GM23338 (cell line): ENCODE measurements at regions not wholly inside any gene's neighbourhood (a gene's known extent, or its start where the extent isn't known, plus 50 kb on each side); places are given as distances from the start of the nearest gene placed in this dataset.

Source experiments
- ATAC-seq: fragments of 200-7000 bp; cut with Tn5 transposase; 3 replicates; pipeline ENCODE4 v1.9.1; 2020
- DNase-seq: peaks from one replicate; pipeline ENCODE4 v3.0.0-alpha.2; 2015; ENCODE audit warnings: low spot score
- H2AFZ ChIP-seq: fragments of 200-600 bp; sonication (generic); 2 replicates; pipeline ENCODE4 v1.8.0; 2016; ENCODE audit warnings: antibody characterized with exemption, mild to moderate bottlenecking, moderate library complexity
- H3F3A ChIP-seq: fragments of 200-600 bp; sonication (generic); replicated peaks from 2 replicates; pipeline ENCODE4 v1.8.0; 2017; ENCODE audit warnings: antibody characterized with exemption, mixed run types, low read depth
- H3K27ac ChIP-seq: fragments of 200-600 bp; sonication (generic); 2 replicates; pipeline ENCODE4 v1.6.1; 2016; ENCODE audit warnings: low read depth
- H3K27me3 ChIP-seq: fragments of 200-600 bp; sonication (generic); 2 replicates; pipeline ENCODE4 v1.8.0; 2016; ENCODE audit warnings: mild to moderate bottlenecking, mixed run types, moderate library complexity; ENCODE audit not compliant: insufficient read depth
- H3K36me3 ChIP-seq: fragments of 200-600 bp; sonication (generic); 2 replicates; pipeline ENCODE4 v1.8.0; 2016; ENCODE audit warnings: mild to moderate bottlenecking; ENCODE audit not compliant: insufficient read depth
- H3K4me1 ChIP-seq: fragments of 200-600 bp; sonication (generic); 2 replicates; pipeline ENCODE4 v1.8.0; 2016; ENCODE audit warnings: mild to moderate bottlenecking, moderate library complexity; ENCODE audit not compliant: insufficient read depth
- H3K4me2 ChIP-seq: fragments of 200-600 bp; sonication (generic); 2 replicates; pipeline ENCODE4 v1.7.1; 2017; ENCODE audit warnings: mixed run types
- H3K4me3 ChIP-seq: fragments of 200-600 bp; sonication (generic); 2 replicates; pipeline ENCODE4 v1.6.1; 2016; ENCODE audit warnings: mixed run types
- H3K79me2 ChIP-seq: fragments of 200-600 bp; sonication (generic); replicated peaks from 2 replicates; pipeline ENCODE4 v1.8.0; 2017; ENCODE audit warnings: mild to moderate bottlenecking; ENCODE audit not compliant: insufficient read depth
- H3K9me2 ChIP-seq: fragments of 200-600 bp; sonication (generic); 2 replicates; pipeline ENCODE4 v1.8.0; 2017; ENCODE audit not compliant: insufficient read depth
- H4K20me1 ChIP-seq: fragments of 200-600 bp; sonication (generic); replicated peaks from 2 replicates; pipeline ENCODE4 v1.8.0; 2017; ENCODE audit warnings: mild to moderate bottlenecking; ENCODE audit not compliant: insufficient read depth
- H3K27ac Mint-ChIP-seq: 2 replicates; pipeline ENCODE4 v1.8.0; 2020; ENCODE audit warnings: inconsistent platforms, mild to moderate bottlenecking, moderate library complexity, mixed read lengths
- H3K27me3 Mint-ChIP-seq: 3 replicates; pipeline ENCODE4 v1.8.0; 2022; ENCODE audit warnings: low read depth, mild to moderate bottlenecking, moderate library complexity, mixed read lengths, inconsistent platforms; ENCODE audit not compliant: insufficient read depth, poor library complexity
- H3K36me3 Mint-ChIP-seq: 3 replicates; pipeline ENCODE4 v1.8.0; 2021; ENCODE audit warnings: low read depth, mild to moderate bottlenecking, inconsistent platforms, moderate library complexity, mixed read lengths
- H3K4me1 Mint-ChIP-seq: 3 replicates; pipeline ENCODE4 v1.8.0; 2020; ENCODE audit warnings: mild to moderate bottlenecking, inconsistent platforms, mixed read lengths
- H3K4me3 Mint-ChIP-seq: 3 replicates; pipeline ENCODE4 v1.8.0; 2021; ENCODE audit warnings: moderate library complexity, mild to moderate bottlenecking, inconsistent platforms, mixed read lengths
- H3K9me3 Mint-ChIP-seq: 3 replicates; pipeline ENCODE4 v1.8.0; 2020; ENCODE audit warnings: moderate library complexity, mild to moderate bottlenecking, inconsistent platforms, mixed read lengths
- CREB1 ChIP-seq: fragments of 250-450 bp; sonication (Bioruptor Pico); IDR thresholded peaks from 2 replicates; pipeline ENCODE4 v1.5.0; 2020; ENCODE audit warnings: low read depth, mild to moderate bottlenecking, moderate library complexity
- EZH2 ChIP-seq: fragments of 200-600 bp; sonication (generic); IDR thresholded peaks from one replicate; pipeline ENCODE4 v1.8.0; 2017; ENCODE audit warnings: antibody characterized with exemption, mild to moderate bottlenecking, low read depth; ENCODE audit not compliant: unreplicated experiment
- JUNB ChIP-seq: IDR thresholded peaks from one replicate; pipeline ENCODE4 v1.6.1; 2016; ENCODE audit warnings: antibody characterized with exemption; ENCODE audit not compliant: unreplicated experiment
- NANOG ChIP-seq: IDR thresholded peaks from 2 replicates; pipeline ENCODE4 v1.6.1; 2016; ENCODE audit warnings: antibody characterized with exemption, borderline replicate concordance
- REST ChIP-seq: IDR thresholded peaks from one replicate; pipeline ENCODE4 v1.6.1; 2018; ENCODE audit warnings: antibody characterized with exemption; ENCODE audit not compliant: unreplicated experiment
- ZNF462 ChIP-seq: fragments of 250-450 bp; sonication (Bioruptor Pico); IDR thresholded peaks from 2 replicates; pipeline ENCODE4 v1.5.0; 2020; ENCODE audit warnings: mild to moderate bottlenecking, moderate library complexity
- TF ChIP-seq, protein P1 (sequence below): IDR thresholded peaks from 2 replicates; pipeline ENCODE4 v1.6.1; 2016; ENCODE audit warnings: antibody characterized with exemption

GRCh38 chr6:141326426-141326825 is 806.3 kb upstream of the GJE1 start (continued):
- TF ChIP-seq NANOG (no peak), EZH2 (no peak)

GRCh38 chr6:141321493-141322347 is 811.0 kb upstream of the GJE1 start:
- H3K4me1 Mint-ChIP-seq, result no peaks in the 10 kb centered on the region
- Histone ChIP-seq H2AFZ (peak overlapping the region; percentile 87; the same call in 1 of the 2 replicates), H3K79me2 (no peaks in the 10 kb centered on the region), H4K20me1 (no peaks in the 10 kb centered on the region), H3K36me3 (no peaks in the 10 kb centered on the region), H3K27ac (no peak overlapping the region), H3K4me1 (no peaks in the 10 kb centered on the region), H3F3A (no peaks in the 10 kb centered on the region), H3K4me3 (no peak overlapping the region), H3K27me3 (no peaks in the 10 kb centered on the region), H3K4me2 (no peak overlapping the region), H3K9me2 (no peaks in the 10 kb centered on the region)
- TF ChIP-seq CREB1 (CRISPR knock-in tag) (no peak), REST (no peak), ZNF462 (CRISPR knock-in tag) (no peak), JUNB (no peak), NANOG (no peak)
- TF ChIP-seq, protein P1, sequence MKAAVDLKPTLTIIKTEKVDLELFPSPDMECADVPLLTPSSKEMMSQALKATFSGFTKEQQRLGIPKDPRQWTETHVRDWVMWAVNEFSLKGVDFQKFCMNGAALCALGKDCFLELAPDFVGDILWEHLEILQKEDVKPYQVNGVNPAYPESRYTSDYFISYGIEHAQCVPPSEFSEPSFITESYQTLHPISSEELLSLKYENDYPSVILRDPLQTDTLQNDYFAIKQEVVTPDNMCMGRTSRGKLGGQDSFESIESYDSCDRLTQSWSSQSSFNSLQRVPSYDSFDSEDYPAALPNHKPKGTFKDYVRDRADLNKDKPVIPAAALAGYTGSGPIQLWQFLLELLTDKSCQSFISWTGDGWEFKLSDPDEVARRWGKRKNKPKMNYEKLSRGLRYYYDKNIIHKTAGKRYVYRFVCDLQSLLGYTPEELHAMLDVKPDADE, result no peak
- H3K27ac Mint-ChIP-seq, result no peak overlapping the region; the same call in 1 of the 2 replicates
- DNase-seq (no peak), ATAC-seq (no peak)
- H3K4me3 Mint-ChIP-seq, result no peak overlapping the region
- no peaks in the 10 kb centered on the region for H3K36me3 Mint-ChIP-seq
- H3K27me3 Mint-ChIP-seq, result no peaks in the 10 kb centered on the region
- H3K9me3 Mint-ChIP-seq, result no peaks in the 10 kb centered on the region
